Superior temporal gyrus (tissue), 1 donor: ENCODE measurements at regions not wholly inside any gene's neighbourhood (a gene's known extent, or its start where the extent isn't known, plus 50 kb on each side); places are given as distances from the start of the nearest gene placed in this dataset.

Source experiments
- DNase-seq: peaks from one replicate; pipeline ENCODE4 v3.0.0-alpha.2; 2016; ENCODE audit errors: extremely low spot score

DNA sequence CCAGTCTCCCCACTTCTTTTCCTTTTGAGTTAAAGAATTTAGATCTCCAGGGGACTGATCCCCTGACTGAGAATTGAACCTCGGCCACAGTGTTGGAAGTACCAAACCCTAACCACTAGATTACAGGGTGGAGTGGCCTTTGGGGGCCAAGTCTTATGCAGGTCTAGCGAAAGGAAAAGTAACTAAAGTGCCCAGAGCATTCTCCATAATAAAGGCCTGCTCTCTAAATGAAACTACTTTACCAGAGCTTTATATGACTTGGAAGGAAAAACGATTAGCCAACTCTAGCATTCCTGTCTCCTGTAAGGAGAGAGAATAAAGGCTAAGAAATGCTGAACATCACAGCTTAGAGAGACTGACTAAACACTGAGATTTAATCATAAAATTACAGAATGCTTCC, 788.0 kb downstream of the C4orf33 start:
- no peak for DNase-seq

DNA sequence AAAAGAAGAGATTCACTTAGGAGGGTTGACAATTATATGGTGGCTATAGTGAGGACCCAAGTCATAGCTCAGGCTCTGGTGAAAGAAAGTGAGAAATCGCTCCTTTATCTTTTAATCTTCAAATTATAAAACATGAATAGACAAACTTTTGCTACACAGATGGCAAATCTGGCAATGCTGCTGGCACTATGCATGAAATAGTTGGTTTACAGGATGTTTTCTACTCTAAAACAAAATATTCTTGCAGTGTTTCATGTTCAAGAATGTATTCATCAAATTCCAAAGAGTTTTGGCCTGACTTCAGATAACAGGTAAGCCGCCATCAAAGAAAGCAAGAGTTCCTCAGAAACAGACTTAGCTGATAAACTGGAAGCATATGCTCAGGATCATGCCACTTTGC, 801.2 kb downstream of the C4orf33 start:
- DNase-seq: no peak

DNA sequence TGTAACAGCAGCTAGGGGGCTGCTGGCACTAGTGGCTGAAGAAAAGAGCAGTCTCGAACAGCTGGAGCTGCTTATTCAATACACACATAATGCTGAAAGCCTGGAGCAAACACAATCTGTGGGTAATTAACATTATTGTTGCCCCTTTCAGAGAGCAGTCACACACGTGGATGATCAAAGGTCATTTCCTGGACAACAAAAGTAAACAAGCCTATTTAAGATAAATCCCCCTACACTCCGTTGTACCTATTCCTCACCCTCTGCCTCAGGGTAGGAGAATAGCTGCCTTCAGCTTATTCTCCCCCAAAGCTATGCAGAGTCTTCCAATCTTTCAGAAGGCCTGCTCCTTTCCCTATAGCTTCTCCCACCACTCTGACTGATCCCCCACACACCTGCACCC, 803.9 kb downstream of the C4orf33 start:
- no peak for DNase-seq

DNA sequence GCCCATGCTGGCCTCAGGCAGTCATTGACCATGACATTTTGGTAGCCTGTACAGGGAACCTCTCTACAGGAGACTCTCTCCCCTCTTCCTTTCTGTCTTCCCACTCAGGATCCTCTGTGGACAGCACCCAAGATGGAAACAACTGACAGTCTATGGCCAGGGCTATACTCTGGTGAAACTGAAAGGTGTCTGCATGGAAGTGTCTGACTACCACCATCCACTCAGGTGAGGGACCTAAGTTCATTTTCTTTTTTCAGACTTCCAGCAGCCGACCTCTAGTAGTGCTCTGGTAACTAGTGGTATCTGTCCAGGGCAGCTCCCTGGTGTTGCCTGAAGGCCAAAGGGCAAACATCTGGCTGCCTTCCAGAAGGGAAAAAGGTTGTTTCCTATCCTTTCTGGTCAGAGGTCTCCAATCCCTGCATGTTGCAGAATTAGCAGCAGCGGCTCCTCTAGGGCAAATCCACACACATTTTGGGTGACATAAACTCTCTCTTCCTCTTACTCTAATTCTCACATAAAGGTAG, 804.5 kb downstream of the C4orf33 start:
- DNase-seq: no peak

DNA sequence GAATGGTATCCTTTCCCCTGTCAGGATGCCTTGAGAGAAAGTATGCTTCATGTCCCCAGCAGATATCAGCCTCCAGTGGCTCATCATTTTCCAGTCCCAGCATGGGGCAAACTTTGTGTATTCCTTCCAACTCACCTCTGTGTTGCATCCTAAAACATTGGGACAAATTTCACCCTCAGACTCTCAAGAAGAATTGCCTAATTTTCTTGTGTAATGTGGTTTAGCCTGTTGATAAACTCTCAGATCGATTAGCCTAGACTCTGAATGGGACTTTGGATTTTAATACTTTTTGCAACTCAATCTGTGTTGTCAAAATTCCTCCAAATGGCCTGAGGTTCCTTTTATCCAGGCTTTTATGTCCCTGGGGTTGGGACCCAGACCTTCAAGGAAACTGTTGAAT, 805.3 kb downstream of the C4orf33 start:
- no peak for DNase-seq

DNA sequence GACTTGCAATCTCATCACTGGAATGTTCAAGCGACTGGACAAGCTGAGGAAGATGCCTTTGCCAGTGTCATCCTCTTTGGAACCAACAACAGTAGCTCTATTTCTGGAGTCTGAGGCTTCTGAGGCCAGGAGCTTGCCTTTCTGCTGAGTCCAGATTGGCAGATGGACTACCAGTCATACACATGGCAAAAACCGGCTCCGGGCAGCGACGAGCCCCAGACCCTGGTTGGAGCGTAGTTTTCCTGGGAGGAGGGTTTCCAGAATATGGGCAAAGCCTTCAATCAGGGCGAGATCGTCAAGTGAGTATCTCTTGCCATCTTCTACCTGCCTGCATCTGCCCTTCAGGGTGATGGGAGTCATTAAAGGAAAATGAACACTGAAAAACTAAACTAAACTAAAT, 807.9 kb downstream of the C4orf33 start:
- no peak for DNase-seq

DNA sequence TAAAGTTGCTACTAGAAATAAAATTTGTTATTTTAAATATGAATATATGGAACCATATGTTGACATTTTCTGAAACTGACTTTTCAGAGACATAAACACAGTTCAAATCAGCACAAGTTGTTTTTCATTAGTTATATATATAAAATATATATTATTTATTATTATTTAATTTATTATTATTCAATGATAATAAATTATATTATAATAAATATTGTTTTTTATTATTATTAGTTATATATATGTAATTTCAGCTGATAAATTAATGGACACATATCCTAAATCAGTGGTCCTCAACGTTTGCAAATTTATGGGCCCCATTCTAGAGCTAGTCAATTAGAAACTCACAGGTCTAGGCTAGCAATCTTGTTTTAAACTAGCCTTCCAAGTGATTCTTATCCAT, 809.3 kb downstream of the C4orf33 start:
- no peak for DNase-seq

DNA sequence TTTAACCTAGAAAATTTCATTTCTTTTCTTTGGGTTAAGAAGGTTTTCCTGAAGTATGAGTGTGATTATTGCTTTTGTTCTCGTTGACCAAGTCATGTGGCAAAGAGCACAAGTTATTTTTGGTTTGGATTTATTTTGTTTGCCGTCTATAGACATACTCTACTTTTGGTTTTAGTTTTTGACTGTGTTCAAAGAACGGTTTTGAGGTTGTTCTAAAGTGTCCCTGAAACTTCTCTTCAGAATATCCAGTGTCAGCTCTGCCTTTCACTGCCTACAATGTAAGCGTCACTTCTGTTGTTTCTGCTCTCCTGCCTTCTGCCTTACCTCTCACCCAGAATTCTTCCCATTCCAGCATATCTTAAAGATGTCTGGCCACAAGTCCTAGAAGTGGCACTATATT, 812.2 kb downstream of the C4orf33 start:
- no peak for DNase-seq

DNA sequence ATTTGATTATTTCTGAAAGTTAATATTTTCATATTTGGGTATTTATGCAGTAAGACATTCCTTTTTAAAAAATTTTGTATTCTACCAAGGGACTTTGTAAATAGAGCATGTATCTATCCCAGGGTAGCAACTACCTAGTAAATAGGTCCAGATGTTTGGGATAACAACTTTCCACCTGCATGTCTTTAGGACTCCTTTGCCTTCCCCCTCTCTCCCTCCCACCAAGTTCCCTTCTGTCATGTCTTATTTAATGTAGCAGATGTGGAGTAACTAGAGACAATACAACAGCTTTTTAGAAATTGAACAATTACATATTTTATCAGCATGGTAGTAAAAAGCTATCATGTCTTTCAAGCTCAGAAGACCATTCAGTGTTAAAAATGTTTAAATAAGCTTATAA, 821.0 kb downstream of the C4orf33 start:
- DNase-seq: no peak

DNA sequence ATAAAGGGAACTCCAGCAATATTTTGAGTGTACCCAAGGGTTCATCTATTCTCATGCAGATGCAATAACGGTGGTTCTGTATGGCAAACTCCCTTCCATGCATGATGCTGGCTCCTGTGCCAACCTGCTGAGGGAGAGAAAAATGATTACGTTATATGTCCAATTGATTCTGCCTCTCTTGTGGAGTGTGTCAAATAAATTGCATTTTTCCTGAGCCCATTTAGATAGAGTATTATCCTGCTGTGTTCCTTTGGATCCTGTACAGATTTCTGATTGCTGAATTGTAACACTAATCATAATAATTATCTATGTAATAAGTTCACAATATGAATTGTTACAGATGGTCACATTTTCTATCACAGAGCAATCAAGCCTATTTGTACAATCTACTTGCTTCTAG, 821.7 kb downstream of the C4orf33 start:
- no peak for DNase-seq

DNA sequence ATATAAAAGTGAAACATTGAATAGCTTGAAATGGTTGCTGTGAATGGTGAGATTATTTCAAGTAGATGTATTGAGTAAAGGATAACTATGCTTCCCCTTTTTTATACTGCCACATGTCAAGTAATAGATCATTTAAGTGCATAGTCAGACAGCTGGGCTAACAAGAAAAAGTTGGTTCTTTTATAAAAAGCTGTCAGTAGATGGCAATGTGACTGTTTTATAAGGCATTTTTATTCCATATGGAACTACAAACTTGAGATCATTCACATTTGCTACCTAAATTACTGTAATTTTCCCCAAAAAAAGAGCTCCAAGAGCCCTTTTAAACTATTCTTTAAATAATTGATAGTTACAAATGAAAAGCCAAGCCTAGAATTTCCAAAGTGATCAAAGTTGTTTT, 831.0 kb downstream of the C4orf33 start:
- DNase-seq: peak; percentile 42

DNA sequence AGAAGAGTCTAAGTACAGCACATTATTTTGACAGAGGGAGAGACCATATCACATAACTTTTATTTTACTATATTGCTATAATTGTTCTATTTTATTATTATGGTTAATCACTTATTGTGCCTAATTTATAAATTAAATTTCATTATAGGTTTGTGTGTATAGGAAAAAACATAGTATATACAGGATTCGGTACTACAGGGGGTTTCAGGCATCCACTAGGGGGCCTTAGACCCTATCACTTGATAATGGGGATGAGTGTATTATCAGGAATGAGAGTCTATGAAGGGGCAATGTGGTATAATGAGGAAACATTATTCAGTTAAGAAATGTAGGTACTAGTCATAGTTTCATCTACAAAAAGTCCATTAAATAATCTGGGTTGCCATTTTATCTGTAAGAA, 833.1 kb downstream of the C4orf33 start:
- no peak for DNase-seq

DNA sequence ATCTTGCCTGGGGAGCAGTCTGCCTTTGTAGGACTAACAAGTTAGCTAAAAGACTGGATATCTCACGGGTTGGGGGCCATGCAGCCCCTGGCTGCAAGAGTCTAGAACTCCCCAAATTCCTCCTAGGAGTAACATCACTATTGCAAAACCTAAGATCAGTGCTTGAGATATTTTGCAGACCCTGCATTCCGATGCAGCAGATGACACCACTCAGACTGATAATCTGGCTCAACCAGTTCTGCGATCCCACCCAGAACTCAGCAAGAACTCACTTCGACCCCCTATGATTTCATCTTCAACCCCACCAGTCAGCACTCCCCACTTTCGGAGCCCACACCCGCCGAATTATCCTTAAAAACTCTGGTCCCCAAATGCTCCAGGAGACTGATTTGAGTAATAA, 834.0 kb downstream of the C4orf33 start:
- DNase-seq: no peak

DNA sequence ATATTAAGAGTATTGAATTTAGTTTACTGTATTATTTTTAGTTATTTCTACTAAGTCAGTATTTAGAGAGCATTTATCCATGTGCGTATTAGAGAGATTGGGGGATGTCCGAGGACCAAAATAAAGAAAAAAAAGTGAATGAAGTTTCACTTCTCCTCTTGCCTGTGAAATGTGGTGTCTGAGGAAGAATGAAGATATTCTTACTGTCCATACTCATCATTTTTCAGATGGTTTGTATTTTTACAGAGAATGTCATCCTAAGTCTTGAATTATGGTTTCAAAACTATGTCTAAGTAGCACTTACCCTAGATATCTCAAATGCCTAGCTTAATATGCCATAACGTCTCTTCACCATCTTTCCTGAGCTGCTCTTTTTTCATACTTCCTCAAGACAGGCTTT, 854.3 kb downstream of the C4orf33 start:
- DNase-seq: no peak

DNA sequence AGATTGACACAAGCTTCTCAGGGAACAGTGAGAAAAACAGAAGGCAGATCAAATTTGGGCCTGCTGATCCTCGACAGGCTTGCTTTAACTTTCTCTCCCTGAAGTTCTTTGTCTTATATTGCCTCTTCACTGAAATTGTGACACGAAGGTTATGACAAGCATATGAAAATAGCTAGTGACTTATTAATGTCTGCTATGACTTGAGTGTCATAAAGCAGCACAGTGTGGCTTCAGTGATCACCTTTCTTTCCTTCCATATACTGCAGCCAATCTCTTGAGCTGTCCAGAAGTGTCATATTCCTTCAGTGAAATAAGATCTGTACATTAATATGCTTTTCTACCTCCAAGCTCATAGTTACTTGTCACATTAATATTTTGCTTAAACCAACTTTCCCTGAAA, 870.2 kb downstream of the C4orf33 start:
- DNase-seq: no peak

DNA sequence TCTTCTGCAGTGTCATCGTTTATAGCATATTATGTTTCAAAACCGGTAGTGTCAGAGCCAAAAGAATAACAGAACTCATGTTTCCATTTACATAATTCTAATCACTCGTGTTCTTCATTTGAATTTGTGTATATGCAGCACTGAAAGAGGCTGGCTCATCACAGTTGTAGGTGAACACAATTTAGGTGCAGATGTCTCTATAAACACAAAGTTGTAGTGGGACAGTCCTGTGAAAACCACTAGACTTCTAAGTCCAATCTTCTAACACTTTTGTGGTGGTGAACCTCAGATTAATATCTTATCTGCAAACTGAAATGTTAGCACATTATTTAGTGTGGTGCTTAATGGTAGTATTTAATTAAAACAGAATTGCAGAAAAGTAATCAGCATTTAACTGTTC, 872.4 kb downstream of the C4orf33 start:
- no peak for DNase-seq

DNA sequence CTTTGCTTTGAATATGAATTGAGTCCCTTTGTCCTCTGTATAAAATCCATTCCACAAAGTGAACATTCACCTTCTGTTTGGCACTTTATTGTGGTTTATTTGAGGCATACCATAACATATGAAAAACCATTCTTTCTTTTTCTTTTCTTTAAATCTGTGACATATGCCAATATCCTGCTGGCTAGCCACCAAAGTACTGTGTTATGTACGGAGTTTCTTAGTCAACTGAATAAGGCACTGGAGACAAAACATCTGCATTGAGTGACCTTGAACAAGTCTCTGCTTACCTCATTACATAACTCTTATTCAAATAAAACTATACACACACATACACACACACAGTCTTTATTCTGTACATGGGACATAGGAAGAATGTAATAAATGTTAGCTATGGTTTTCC, 872.8 kb downstream of the C4orf33 start:
- DNase-seq: no peak

DNA sequence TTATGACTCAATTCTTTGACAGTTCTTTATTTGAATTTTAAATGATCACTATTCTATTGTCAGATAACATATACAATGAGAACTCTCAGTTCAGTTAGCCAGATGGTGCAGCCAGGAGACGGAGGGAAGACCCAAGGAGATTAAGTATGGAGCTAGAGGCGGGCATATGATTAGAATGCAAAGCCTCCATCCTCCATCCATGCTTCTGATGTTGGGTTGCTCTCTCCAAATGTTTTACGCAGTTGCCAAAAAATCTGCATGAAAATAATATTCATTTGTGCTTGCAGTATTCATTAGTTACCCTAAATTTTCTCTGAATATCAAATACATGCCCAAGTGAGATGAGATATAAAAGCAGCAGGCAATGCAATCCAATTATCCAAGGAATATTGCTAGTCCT, 874.8 kb downstream of the C4orf33 start:
- DNase-seq: no peak

DNA sequence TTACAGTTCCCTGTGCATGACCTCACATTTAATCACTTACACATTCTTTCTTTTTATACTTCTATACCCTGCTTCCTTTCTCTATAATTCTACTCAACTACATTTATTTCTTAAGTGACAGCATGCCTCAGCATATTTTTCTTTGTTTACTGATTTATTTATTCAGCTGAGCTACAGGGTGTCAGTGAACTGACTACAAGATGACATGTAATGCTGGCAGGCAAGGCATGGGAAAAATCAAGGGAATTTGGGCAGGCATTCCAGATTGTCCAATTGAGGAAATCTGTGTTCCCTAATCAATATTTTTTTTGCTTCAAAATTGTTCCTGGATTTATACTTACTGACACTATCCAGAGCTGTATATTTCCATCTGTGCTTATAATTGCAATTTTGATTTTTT, 875.5 kb downstream of the C4orf33 start:
- DNase-seq: no peak

DNA sequence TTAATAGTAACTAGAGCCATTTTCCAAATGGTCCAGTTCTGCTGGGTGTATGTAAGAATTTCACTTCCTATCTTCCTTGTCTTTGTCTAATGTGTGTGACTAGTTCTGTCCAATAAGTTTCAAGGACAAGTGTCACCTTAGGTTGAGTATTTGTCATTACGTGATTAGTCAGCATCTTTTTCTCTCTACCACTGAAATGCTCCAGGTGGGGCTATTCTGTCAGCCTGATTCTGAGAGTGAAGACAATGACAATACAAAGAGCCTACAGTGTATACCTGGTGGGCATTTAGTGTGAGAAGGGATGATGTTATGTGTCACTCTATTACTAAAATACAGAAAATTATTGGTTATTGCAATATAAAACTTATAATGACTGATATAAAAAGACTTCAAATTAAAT, 876.3 kb downstream of the C4orf33 start:
- DNase-seq: no peak

DNA sequence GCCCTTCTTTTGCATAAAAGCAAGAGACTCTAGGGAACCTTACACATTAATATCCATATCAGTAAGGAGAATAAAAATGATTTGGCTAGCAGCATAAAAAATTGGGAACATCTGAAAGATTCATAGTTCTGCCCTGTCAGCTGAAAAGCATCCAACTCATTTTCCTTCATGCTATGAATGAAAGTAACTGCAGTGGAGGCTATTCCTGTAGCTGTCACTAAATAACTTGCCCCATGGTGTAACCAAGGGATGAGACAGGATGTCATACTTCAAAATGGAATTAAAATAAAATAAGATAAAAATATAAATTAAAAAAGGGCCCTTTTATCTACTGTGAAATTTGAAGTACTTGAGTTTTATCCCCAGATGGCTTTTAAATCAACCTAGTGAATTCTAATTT, 878.8 kb downstream of the C4orf33 start:
- DNase-seq: no peak

DNA sequence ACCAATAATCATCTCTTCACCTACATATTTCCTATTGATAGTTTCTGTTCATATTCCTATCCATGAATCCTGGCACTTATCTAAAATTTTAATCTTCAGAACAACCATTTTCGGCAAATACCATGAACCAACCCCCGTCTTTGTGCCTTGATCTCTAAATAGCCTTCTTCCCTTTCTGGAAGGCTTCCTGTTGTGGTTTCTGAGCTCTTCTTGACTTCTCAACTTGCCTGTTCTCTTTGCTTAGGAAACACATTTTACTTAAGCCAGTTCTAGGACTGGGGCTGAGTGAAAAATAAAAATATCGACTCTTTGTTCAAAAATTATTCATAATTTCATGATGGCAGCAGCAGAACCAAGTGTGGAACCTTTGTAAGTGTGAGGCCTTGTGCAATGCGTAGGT, 882.4 kb downstream of the C4orf33 start:
- DNase-seq: no peak

DNA sequence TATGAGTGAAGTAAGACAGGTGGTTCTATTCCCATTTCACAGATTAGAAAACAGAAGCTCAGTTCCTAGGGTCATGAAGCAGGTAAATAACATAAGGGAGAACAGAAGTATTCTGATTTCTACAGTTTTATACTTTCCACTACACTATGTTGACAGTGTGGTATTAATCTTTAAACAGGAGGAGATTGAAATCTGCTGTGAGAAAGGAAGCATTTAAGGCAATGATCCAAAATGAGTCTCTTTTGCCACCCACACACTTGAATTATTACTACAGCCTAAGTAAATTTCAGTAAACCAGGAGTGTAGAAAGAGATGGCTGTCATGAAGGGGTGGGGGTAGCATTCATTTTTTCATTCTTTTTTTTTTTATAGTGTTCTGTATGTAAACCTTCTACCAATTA, 893.0 kb downstream of the C4orf33 start:
- DNase-seq: no peak

DNA sequence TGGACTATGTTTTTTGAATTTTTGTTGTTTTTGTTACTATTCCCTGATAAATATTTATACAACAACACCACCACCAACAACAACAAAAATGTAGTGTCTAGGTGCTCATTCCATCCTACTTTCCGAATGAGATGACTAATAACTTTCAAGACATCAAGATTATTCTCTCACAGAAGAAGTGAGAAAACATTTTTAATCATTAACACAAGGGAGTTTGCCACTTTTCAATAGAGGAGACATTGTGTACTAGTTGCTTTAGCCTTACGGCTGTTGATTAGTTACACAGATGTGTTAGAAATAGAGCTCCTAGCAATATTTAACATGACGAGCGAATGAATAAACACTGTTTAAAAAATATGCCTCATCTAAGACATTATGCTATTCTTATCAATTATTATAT, 898.8 kb downstream of the C4orf33 start:
- no peak for DNase-seq
